Trophoblast cell (in vitro differentiated cells and primary cell): ENCODE measurements at regions not wholly inside any gene's neighbourhood (a gene's known extent, or its start where the extent isn't known, plus 50 kb on each side); places are given as distances from the start of the nearest gene placed in this dataset.
"Not testable (repeated sequence)": the region's sequence is repeated elsewhere in the genome, so short reads cannot be mapped to it uniquely, and the experiment has no call there.

Source experiments
- DNase-seq, 2 donors: peaks; one replicate each; pipeline ENCODE4 v3.0.0-alpha.2; 2016
- H2AFZ ChIP-seq: 2 replicates; pipeline ENCODE4 v1.6.1; 2013; ENCODE audit warnings: low read length, moderate library complexity, mild to moderate bottlenecking; ENCODE audit not compliant: insufficient read depth, poor library complexity
- H2AK5ac ChIP-seq: 2 replicates; pipeline ENCODE4 v1.6.1; 2013; ENCODE audit warnings: mild to moderate bottlenecking, low read length
- H2BK120ac ChIP-seq: 2 replicates; pipeline ENCODE4 v1.6.1; 2013; ENCODE audit warnings: low read length, mild to moderate bottlenecking, moderate library complexity; ENCODE audit not compliant: insufficient read depth, poor library complexity
- H2BK12ac ChIP-seq: 2 replicates; pipeline ENCODE4 v1.6.1; 2013; ENCODE audit warnings: mild to moderate bottlenecking, low read length, moderate library complexity
- H2BK5ac ChIP-seq: 2 replicates; pipeline ENCODE4 v1.6.1; 2013; ENCODE audit warnings: low read length, low read depth, moderate library complexity, mild to moderate bottlenecking; ENCODE audit not compliant: poor library complexity
- H3K14ac ChIP-seq: 2 replicates; pipeline ENCODE4 v1.6.1; 2013; ENCODE audit warnings: mild to moderate bottlenecking, low read length
- H3K18ac ChIP-seq: 2 replicates; pipeline ENCODE4 v1.6.1; 2013; ENCODE audit warnings: mild to moderate bottlenecking, low read length
- H3K23ac ChIP-seq: 2 replicates; pipeline ENCODE4 v1.6.1; 2013; ENCODE audit warnings: low read length
- H3K27ac ChIP-seq: 2 replicates; pipeline ENCODE4 v1.5.1; 2013; ENCODE audit warnings: low read depth, mild to moderate bottlenecking, inconsistent platforms, low read length, moderate library complexity
- H3K27me3 ChIP-seq: 2 replicates; pipeline ENCODE4 v1.6.1; 2013; ENCODE audit warnings: inconsistent platforms, mild to moderate bottlenecking, low read length, moderate library complexity; ENCODE audit not compliant: insufficient read depth
- H3K36me3 ChIP-seq, 2 experiments: 1 replicate in 1 of 2; 2 replicates in 1 of 2; pipeline ENCODE4 v1.6.1; 2013; ENCODE audit warnings: low read length in 2 of 2, mild to moderate bottlenecking in 2 of 2, moderate library complexity in 1 of 2; ENCODE audit not compliant: insufficient read depth in 2 of 2, control insufficient read depth in 1 of 2
- H3K4ac ChIP-seq: 2 replicates; pipeline ENCODE4 v1.6.1; 2013; ENCODE audit warnings: low read depth, mild to moderate bottlenecking, low read length, moderate library complexity
- H3K4me1 ChIP-seq, 2 experiments: 1 replicate in 1 of 2; 2 replicates in 1 of 2; pipeline ENCODE4 v1.6.1; 2013; ENCODE audit warnings: low read length in 2 of 2, mild to moderate bottlenecking in 2 of 2, moderate library complexity in 1 of 2; ENCODE audit not compliant: insufficient read depth in 2 of 2, control insufficient read depth in 1 of 2
- H3K4me2 ChIP-seq: 2 replicates; pipeline ENCODE4 v1.6.1; 2013; ENCODE audit warnings: inconsistent platforms, mild to moderate bottlenecking, low read length, moderate library complexity
- H3K4me3 ChIP-seq: 2 replicates; pipeline ENCODE4 v1.5.1; 2013; ENCODE audit warnings: mild to moderate bottlenecking, low read depth, low read length, inconsistent platforms
- H3K79me1 ChIP-seq: one replicate; pipeline ENCODE4 v1.6.1; 2013; ENCODE audit warnings: low read length
- H3K79me2 ChIP-seq: 2 replicates; pipeline ENCODE4 v1.6.1; 2013; ENCODE audit warnings: low read length, mild to moderate bottlenecking; ENCODE audit not compliant: control insufficient read depth, insufficient read depth, poor library complexity
- H3K9ac ChIP-seq: 2 replicates; pipeline ENCODE4 v1.6.1; 2013; ENCODE audit warnings: mild to moderate bottlenecking, low read length
- H3K9me3 ChIP-seq: 2 replicates; pipeline ENCODE4 v1.6.1; 2013; ENCODE audit warnings: low read depth, mild to moderate bottlenecking, control low read depth, inconsistent platforms, low read length; ENCODE audit not compliant: insufficient read depth
- H4K12ac ChIP-seq: 2 replicates; pipeline ENCODE4 v1.6.1; 2013; ENCODE audit warnings: low read depth, mild to moderate bottlenecking, low read length, moderate library complexity
- H4K8ac ChIP-seq: 2 replicates; pipeline ENCODE4 v1.6.1; 2013; ENCODE audit warnings: low read depth, mild to moderate bottlenecking, low read length, moderate library complexity
- H4K91ac ChIP-seq: one replicate; pipeline ENCODE4 v1.6.1; 2013; ENCODE audit warnings: low read depth, mild to moderate bottlenecking, low read length, moderate library complexity
- WGBS: extraction: QIAGEN DNeasy Blood & Tissue Kit; methylation state at CpG from one replicate; pipeline ENCODE4 v1.1.7; 2013; ENCODE audit warnings: missing lambda C conversion rate; ENCODE audit not compliant: insufficient read length, insufficient coverage; ENCODE audit errors: extremely low coverage; 5-methylcytosine and 5-hydroxymethylcytosine counted together

- H3K18ac ChIP-seq, H3K36me3 ChIP-seq, H3K4me1 ChIP-seq, H4K91ac ChIP-seq, H2BK120ac ChIP-seq, H3K79me1 ChIP-seq, DNase-seq, H3K27ac ChIP-seq, H3K4ac ChIP-seq, H3K4me3 ChIP-seq, H3K4me2 ChIP-seq, H3K9ac ChIP-seq, H3K27me3 ChIP-seq, H2AK5ac ChIP-seq, H3K14ac ChIP-seq, H2BK5ac ChIP-seq, H3K23ac ChIP-seq, H2AFZ ChIP-seq, H2BK12ac ChIP-seq, H4K12ac ChIP-seq, H4K8ac ChIP-seq, H3K79me2 ChIP-seq, H3K9me3 ChIP-seq: not testable (repeated sequence)
- WGBS: no CpG with 5 or more reads among the region's 21 CpGs
Observed at GRCh38 chr16:16984091-16984490, 486.7 kb downstream of the XYLT1 start.

DNA sequence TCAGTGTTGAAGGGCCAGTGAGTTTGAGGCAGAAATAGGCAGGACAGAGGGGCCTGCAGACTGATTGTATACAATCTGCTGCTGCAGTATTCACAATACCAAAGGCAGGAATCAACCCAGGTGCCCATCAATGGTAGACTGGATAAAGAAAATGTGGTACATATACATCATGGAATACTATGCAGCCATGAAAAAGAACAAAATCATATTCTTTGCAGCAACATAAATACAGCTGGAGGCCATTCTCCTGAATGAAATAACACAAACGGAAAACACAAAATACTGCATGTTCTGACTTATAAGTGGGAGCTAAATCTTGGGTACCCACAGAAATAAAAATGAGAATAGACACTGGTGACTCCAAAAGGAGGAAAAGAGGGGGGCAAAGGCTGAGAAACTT lies 485.1 kb downstream of the XYLT1 start:
- no peak for DNase-seq

DNA sequence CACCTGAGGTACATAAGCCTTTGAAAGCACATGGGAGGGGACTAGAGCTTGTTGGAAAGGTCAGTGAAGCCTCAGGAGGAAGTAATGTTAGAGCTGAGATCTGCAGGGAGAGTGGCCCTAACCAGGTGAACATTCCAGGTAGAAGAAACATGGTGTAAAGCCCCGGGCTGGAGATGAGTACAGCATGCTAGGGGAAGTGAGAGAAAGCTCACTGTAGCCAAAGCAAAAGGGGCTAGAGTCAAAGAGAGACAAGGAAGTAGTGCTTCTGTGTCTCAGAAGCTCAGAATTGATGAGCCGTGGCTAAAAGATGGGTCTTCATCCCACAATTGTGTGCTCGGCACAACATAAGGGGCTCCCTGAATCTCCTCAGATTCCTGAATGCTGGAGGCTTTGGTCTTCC lies 481.8 kb downstream of the XYLT1 start:
- no peak for DNase-seq
- no peaks in the 10 kb centered on the region for H3K27me3 ChIP-seq
- no peak overlapping the region for H4K12ac ChIP-seq
- H4K8ac ChIP-seq: no peak overlapping the region
- H3K4me3 ChIP-seq: no peak overlapping the region
- no peak overlapping the region for H2BK12ac ChIP-seq
- no peak overlapping the region for H3K4ac ChIP-seq
- no peak overlapping the region for H2BK5ac ChIP-seq
- H2AK5ac ChIP-seq: no peak overlapping the region
- no peaks in the 10 kb centered on the region for H3K79me1 ChIP-seq
- no peaks in the 10 kb centered on the region for H3K79me2 ChIP-seq
- no peak overlapping the region for H3K23ac ChIP-seq
- H3K27ac ChIP-seq: no peak overlapping the region
- no peak overlapping the region for H2AFZ ChIP-seq
- no peaks in the 10 kb centered on the region for H3K36me3 ChIP-seq
- H3K4me1 ChIP-seq: no peaks in the 10 kb centered on the region
- no peak overlapping the region for H3K18ac ChIP-seq
- WGBS: no CpG with 5 or more reads among the region's 3 CpGs
- no peak overlapping the region for H2BK120ac ChIP-seq
- no peak overlapping the region for H3K4me2 ChIP-seq
- no peak overlapping the region for H3K14ac ChIP-seq
- H4K91ac ChIP-seq: no peak overlapping the region
- no peak overlapping the region for H3K9ac ChIP-seq
- H3K9me3 ChIP-seq: no peaks in the 10 kb centered on the region

More for the DNA sequence above, 485.1 kb downstream of the XYLT1 start:
- Histone ChIP-seq H4K12ac (no peak overlapping the region), H4K8ac (no peak overlapping the region), H2BK120ac (no peak overlapping the region), H4K91ac (no peak overlapping the region), H2BK5ac (no peak overlapping the region), H3K79me2 (no peaks in the 10 kb centered on the region), H3K4me1 (no peaks in the 10 kb centered on the region), H3K14ac (no peak overlapping the region), H2AFZ (no peak overlapping the region), H3K18ac (no peak overlapping the region), H2BK12ac (no peak overlapping the region), H3K9me3 (no peaks in the 10 kb centered on the region), H2AK5ac (no peak overlapping the region), H3K23ac (no peak overlapping the region), H3K4me2 (no peak overlapping the region), H3K27me3 (no peaks in the 10 kb centered on the region), H3K79me1 (no peaks in the 10 kb centered on the region), H3K4ac (no peak overlapping the region), H3K4me3 (no peak overlapping the region), H3K36me3 (no peaks in the 10 kb centered on the region), H3K27ac (no peak overlapping the region), H3K9ac (no peak overlapping the region)
- no CpG with 5 or more reads among the region's 1 CpG for WGBS

DNA sequence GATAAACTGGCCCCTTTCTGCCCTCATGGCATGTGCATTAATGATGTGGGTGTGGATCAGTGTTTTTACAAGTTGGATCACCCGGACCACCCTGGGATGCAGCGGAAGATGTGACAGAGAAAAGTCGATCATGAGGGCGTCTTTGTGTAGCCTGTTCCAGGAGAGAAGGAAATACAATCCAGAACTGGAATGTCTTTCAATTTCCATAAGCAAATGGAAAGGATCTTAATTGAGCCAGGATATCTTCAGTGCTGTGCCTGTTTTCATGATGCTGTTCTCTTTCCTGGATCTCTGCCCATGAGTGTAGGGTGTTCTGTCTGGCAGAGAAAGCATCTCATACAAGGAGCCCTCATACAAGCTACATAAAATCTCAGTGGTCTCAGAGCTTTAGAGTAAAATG lies 481.4 kb downstream of the XYLT1 start:
- Histone ChIP-seq H2BK12ac (no peak overlapping the region), H2AFZ (no peak overlapping the region), H3K36me3 (no peaks in the 10 kb centered on the region), H3K27ac (no peak overlapping the region), H2AK5ac (no peak overlapping the region), H3K23ac (no peak overlapping the region), H3K18ac (no peak overlapping the region), H2BK120ac (no peak overlapping the region), H3K9ac (no peak overlapping the region), H3K9me3 (no peaks in the 10 kb centered on the region), H3K27me3 (no peaks in the 10 kb centered on the region), H3K4me3 (no peak overlapping the region), H4K12ac (no peak overlapping the region), H3K79me1 (no peaks in the 10 kb centered on the region), H4K91ac (no peak overlapping the region), H3K4ac (no peak overlapping the region), H3K4me2 (no peak overlapping the region), H2BK5ac (no peak overlapping the region), H3K79me2 (no peaks in the 10 kb centered on the region), H3K14ac (no peak overlapping the region), H3K4me1 (no peaks in the 10 kb centered on the region), H4K8ac (no peak overlapping the region)
- DNase-seq: no peak
- WGBS: no CpG with 5 or more reads among the region's 4 CpGs
